Hematopoietic multipotent progenitor cell treated with erythropoietin and hydrocortisone succinate and interleukin-3 and kit ligand, for 6 days (in vitro differentiated cells): ENCODE measurements at regions not wholly inside any gene's neighbourhood (a gene's known extent, or its start where the extent isn't known, plus 50 kb on each side); places are given as distances from the start of the nearest gene placed in this dataset.
A peak's percentile ranks its signal among the peaks of the same experiment; 100 is the strongest.
"Not testable (repeated sequence)": the region's sequence is repeated elsewhere in the genome, so short reads cannot be mapped to it uniquely, and the experiment has no call there.

ENCODE experiments used
- DNase-seq: peaks from one replicate; pipeline ENCODE4 v3.0.0-alpha.2; 2015

- DNase-seq, result no peak
Observed at GRCh38 chr2:64919261-64919660, 69.9 kb upstream of the SLC1A4 start.

GRCh38 chr2:64922482-64923384, 66.5 kb upstream of the SLC1A4 start:
- DNase-seq, result no peak

DNA sequence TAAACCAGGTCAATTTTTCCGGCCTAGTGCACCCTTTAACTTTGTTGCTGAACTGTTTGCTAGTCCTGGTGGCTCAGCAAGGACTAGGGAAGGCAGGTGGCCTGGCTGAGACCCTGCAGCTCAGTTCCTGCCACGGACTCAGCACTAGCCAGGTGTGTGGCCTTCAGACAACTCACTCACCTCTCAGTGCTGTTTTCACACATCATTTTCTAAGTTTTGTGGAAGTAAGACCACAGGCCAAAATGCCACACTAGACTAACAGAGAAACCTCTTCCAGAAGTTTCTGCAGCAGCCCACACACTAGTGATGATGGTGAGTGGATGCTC, 65.9 kb upstream of the SLC1A4 start:
- no peak for DNase-seq

- DNase-seq, result no peak
Observed at GRCh38 chr2:64924170-64924934, 64.8 kb upstream of the SLC1A4 start.

DNA sequence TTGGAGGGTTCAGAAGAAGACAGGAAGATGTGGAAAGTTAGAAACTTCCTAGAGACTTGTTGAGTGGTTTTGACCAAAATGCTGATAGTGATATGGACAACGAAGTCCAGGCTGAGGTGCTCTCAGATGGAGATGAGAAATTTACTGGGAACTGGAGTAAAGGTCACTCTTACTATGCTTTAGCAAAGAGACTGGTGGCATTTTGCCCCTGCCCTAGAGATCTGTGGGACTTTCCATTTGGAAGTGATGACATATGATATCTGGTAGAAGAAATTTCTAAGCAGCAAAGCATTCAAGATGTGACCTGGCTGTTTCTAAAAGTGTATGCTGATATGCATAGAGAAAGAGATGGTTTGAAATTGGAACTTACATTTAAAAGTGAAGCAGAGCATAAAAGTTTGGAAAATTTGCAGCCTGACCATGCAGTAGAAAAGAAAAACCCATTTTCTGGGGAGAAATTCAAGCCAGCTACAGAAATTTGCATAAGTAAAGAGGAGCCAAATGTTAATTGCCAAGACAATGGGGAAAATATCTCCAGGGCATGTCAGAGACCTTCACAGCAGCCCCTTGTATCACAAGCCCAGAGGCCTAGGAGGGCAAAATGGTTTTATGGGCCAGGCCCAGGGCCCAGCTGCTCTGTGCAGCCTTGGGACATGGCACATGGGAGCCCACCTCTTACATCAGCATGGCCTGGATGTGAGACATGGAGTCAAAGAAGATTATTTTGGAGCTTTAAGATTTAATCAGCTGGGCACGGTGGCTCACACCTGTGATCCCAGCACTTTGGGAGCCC, 63.1 kb upstream of the SLC1A4 start:
- DNase-seq, result not testable (repeated sequence)

DNA sequence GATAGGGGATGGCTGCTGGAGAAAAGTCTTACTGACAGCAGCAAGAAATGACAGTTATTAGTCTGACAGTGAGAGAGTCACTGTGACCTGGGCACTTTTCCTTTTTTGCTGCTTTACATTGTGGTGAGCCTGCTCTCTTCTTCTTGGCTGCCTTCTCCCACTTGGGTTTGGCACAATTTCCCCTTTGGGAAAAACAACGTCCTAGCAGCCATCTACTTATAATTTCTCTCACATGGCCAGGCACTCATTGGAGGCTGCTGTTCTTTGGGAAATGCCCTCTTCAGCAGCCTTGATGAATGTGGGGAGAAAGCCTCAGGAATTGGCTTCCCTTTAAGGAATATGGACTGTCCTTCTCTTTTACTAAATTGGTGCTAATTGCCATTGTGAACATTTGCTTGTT, 60.4 kb upstream of the SLC1A4 start:
- DNase-seq, result no peak

DNA sequence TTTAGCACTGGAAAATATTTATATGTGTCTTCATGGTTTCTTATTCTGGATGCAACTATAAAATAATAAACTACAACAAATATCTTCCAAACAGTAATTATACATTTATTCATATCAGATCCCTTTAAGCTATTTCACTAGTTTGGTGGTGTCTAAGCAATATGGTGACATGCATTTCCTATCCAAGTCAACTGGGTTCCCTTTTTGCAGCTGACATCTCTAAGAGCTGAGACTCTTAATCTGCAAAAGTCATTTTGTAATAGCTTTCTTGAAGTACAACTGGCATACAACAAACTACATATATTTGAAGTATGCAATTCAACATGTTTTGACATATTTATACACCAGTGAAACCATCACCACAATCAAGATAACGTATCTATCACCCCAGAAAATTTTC, 59.9 kb upstream of the SLC1A4 start:
- DNase-seq, result peak; percentile 68

DNA sequence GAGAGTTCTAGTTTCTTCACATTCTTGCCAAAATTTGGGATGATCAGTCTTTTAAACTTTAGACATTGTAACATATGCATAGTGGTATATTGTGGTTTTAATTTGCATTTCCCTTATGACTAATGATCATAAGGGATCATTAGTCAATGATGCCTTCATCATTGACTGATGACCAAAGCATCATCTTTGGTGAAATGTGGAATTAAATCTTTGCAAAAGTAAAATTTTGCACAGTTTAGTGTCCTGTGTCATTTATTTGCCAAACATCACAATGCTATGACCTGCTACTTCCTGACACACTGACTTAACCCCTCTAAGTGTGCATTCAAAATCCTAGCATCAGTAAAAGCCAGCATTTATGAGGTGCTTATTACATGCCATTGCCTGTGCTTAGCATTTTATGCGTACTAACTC, 58.9 kb upstream of the SLC1A4 start:
- DNase-seq, result no peak

DNA sequence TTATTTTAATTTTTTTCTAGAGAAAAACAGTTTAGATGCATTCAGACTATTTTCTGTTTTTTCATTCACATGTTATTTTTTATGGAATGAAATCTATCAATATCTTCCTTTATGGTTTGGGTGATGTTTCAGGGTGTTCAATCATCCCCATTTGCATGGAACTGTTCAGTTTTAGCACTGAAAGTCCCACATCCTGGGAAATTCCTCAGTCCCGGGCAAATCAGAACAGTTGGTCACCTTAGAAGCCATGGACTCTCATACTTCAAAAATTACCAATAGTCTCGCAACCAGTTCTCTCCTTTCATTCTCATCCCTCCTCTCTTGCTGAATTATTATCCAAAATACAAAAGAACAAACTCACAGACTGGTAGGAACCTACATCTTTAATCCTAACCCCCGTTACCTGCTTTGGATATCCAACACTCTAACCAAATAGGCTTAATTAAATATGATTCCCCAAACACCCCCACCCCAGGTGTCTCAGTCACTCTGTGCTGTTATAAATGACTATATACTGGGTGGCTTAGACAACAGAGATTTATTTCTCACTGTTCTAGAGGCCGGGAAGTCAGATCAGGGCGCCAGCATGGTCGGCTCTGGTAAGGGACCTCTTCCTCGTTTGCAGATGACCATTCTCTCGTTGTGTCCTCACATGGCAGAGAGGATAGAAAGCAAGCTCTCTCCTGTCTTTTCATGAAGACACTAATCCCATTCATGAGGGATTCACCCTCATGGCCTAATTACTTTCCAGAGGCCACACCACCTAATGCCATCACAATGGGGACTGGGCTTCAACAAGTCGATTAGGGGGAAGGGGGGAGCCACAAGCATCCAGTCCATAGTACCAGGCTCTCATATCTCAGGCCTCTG, 57.7 kb upstream of the SLC1A4 start:
- DNase-seq, result no peak

- DNase-seq, result no peak
Observed at GRCh38 chr2:64932116-64932370, 57.2 kb upstream of the SLC1A4 start.

- peak; percentile 75 for DNase-seq
Observed at GRCh38 chr2:64932371-64933216, 56.6 kb upstream of the SLC1A4 start.

DNA sequence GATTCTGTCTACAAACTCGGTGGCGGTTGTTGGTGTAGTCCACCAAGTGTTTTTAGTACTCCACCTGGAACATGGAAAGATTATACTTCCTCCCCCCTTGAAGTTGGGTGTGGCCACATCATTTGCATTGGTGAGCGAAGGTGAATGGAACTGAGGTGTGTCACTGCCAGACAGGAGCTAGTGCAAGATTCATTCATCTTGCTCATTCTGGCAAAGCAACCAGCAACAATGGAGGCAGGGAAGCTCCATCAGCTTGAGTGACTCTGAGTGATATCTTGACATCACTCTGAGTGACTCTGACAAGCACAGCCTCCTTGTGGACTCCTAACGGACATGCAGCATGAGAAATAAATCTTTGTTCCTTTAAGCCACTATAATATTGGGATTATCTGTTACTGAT, 54.7 kb upstream of the SLC1A4 start:
- no peak for DNase-seq

- no peak for DNase-seq
Observed at GRCh38 chr2:64936809-64937208, 52.4 kb upstream of the SLC1A4 start.

DNA sequence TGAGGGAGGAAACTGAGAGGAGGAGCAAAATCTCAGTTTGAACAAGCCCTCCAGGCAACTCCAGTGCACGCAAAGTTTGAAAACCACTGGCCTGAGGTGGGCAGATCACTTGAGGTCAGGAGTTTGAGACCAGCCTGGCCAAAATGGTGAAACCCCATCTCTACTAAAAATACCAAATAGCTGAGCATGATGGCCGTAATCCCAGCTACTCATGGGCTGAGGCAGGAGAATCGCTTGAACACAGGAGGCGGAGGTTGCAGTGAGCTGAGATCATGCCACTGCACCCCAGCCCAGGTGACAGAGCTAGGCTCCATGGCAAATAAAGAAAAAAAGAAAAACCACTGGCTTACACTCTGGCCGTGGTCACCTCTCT, 51.9 kb upstream of the SLC1A4 start:
- DNase-seq, result not testable (repeated sequence)

DNA sequence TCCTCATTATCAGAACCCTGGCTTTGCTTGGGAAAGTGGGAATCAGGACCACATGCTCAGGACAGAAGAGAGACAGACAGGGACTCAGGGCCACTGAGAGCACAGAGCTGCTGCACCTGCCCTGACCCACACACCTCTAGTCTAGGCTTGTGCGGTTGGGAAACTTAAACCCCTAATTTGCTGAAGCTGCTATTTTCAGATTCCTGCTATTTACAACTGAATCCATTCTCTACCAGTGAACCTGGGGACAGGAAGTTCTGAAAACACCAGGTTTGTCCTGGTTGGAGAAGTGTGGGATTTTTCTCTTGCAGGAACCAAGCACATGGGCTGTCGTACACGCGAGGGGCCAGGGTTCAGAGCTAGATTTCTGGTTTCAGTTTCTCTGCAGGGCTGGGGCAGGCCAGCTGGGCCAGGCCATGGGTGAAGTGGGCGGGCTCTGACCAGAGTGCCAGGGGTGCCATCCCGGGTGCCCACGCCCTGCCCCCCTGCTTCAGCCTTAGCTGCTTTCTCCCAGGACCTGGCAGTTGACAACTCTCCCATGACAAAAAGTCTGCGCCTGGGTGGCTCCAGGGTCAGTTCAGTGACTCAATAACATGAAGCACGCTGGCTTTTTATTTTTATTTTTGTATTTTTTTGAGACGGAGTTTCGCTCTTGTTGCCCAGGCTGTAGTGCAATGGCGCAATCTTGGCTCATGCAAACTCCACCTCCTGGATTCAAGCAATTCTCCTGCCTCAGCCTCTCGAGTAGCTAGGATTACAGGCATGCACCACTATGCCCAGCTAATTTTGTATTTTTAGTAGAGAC, 51.3 kb upstream of the SLC1A4 start:
- DNase-seq, result no peak

DNA sequence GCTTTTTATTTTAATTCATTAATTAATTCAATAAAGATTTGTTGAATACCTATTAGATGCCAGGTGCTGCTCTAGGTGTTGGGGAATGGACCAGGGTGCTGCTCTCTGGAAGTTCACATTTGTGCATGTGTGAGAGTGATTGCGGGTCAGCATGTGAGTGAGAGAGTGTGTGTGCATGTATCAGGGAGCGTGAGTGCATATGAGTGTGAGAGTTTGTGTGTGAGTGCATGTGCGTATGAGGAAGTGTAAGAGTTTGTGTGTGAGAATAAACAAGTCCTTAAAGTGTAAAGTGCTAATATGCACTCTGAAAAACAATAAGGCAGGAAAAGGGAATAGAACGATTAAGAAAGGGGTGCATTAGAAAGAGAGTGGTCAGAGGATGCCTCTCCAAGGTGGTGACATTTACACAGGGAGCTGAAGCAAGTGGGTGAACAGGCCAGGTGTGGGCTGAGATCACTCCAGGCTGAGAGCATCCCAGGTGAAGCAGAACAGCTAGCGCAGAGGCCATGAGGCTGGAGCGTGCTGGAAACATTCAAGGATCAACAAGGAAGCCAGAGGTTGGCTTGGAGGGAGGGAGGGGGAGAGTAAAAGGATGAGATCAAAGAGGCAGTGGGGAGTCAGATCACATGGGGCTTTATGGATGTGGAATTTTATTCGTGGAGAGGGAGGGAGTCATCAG, 50.5 kb upstream of the SLC1A4 start:
- no peak for DNase-seq

DNA sequence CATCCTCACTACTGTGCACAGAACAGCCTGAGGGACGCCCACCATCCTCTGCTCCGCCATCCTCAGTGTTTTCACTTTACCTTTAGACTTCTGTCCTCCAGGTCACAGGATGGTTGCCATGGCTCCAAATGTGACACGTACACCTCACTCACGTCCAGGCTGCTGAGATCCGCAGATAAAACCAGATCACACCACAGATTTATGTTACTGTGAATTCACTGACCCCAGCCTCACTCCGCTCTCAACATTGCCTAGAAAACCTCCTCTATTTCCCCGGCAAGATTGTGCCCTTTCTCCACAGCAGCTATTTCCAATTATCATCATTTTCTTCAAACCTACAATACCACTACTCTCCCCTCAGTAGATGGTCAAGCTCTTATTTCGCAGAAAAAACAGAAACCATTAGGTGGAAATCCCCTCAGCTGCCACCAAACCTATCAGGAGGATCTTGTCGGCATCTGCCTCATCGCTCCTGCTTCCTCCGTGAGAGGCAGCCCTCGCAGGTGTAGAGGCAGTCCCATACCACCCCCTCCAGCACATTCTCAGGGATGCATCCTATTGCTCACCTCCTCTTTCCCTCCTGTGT, 49.8 kb upstream of the SLC1A4 start:
- DNase-seq, result no peak
